A549 (cell line): ENCODE measurements at regions not wholly inside any gene's neighbourhood (a gene's known extent, or its start where the extent isn't known, plus 50 kb on each side); places are given as distances from the start of the nearest gene placed in this dataset.

ENCODE experiments used
- ATAC-seq, 2 experiments: fragments of 200-7000 bp in 1 of 2; fragments of >200 bp in 1 of 2; cut with Nextera tagmentation in 1 of 2; cut with Tn5 transposase in 1 of 2; 3 replicates each; pipeline versions ENCODE4 v1.8.0 to v1.9.1; 2018 to 2020; ENCODE audit warnings: mild to moderate bottlenecking in 1 of 2, moderate library complexity in 1 of 2
- CTCF ChIA-PET: fragments of 300-600 bp; sonication (Branson Sonifier 250); formaldehyde crosslinking; extraction: SDS; loops from one replicate; lab custom pipeline; 2021; ENCODE audit warnings: antibody characterized with exemption, inconsistent platforms; lab: Yijun Ruan, JAX
- POLR2A ChIA-PET: fragments of 350-600 bp; formaldehyde crosslinking; extraction: SDS; loops from one replicate; lab custom pipeline; 2021; ENCODE audit warnings: antibody characterized with exemption, inconsistent platforms; lab: Yijun Ruan, JAX
- DNase-seq, 2 experiments: peaks; one replicate each; pipeline versions ENCODE4 v3.0.0 to v3.0.0-alpha.2; 2011 to 2016; ENCODE audit warnings: low read depth in 1 of 2, low spot score in 1 of 2
- FAIRE-seq: peaks from 2 replicates; lab custom pipeline; 2011; peaks lifted over from hg19 to GRCh38; lab: Jason Lieb, UNC
- H3K27ac ChIP-seq, 2 experiments: fragments of >200 bp; sonication (Bioruptor Twin); formaldehyde crosslinking; 3 replicates each; pipeline ENCODE4 v1.5.1; 2016 to 2017
- H3K4me1 ChIP-seq: fragments of >200 bp; sonication (Bioruptor Twin); formaldehyde crosslinking; 3 replicates; pipeline ENCODE4 v1.6.1; 2016
- H3K4me2 ChIP-seq: fragments of >200 bp; sonication (Bioruptor Twin); formaldehyde crosslinking; 3 replicates; pipeline ENCODE4 v1.6.1; 2016
- H3K4me3 ChIP-seq: fragments of >200 bp; sonication (Bioruptor Twin); formaldehyde crosslinking; 3 replicates; pipeline ENCODE4 v1.5.1; 2016
- H3K9me3 ChIP-seq: fragments of >200 bp; sonication (Bioruptor Twin); formaldehyde crosslinking; 3 replicates; pipeline ENCODE4 v1.6.1; 2016
- ATOH8 ChIP-seq: fragments of 250-450 bp; sonication (Bioruptor Pico); IDR thresholded peaks from 2 replicates; pipeline ENCODE4 v1.5.0; 2020; ENCODE audit warnings: low read depth, mild to moderate bottlenecking, moderate library complexity
- BCL3 ChIP-seq: fragments of >200 bp; sonication (Bioruptor Twin); formaldehyde crosslinking; IDR thresholded peaks from 3 replicates; pipeline ENCODE4 v1.6.1; 2016
- BHLHE40 ChIP-seq: IDR thresholded peaks from 2 replicates; pipeline ENCODE4 v1.6.1; 2012; ENCODE audit warnings: low read depth, low read length, inconsistent platforms
- CBX2 ChIP-seq: fragments of 200-600 bp; sonication (generic); IDR thresholded peaks from 2 replicates; pipeline ENCODE4 v1.6.1; 2016; ENCODE audit warnings: low read depth, mild to moderate bottlenecking, borderline replicate concordance
- CHD2 ChIP-seq: fragments of 150-350 bp; IDR thresholded peaks from 2 replicates; pipeline ENCODE4 v1.6.1; 2014; ENCODE audit warnings: low read length; ENCODE audit not compliant: partially characterized antibody
- EHF ChIP-seq: fragments of 250-450 bp; sonication (Bioruptor Pico); IDR thresholded peaks from 2 replicates; pipeline ENCODE4 v1.5.0; 2020; ENCODE audit warnings: mild to moderate bottlenecking
- HMGXB4 ChIP-seq: fragments of 250-450 bp; sonication (Bioruptor Pico); IDR thresholded peaks from 2 replicates; pipeline ENCODE4 v1.5.0; 2021; ENCODE audit warnings: mild to moderate bottlenecking, moderate library complexity, borderline replicate concordance
- HOXB13 ChIP-seq: fragments of 250-450 bp; sonication (Bioruptor Pico); IDR thresholded peaks from 2 replicates; pipeline ENCODE4 v1.5.0; 2020; ENCODE audit warnings: low read depth, mild to moderate bottlenecking, moderate library complexity
- HOXB5 ChIP-seq: fragments of 250-450 bp; sonication (Bioruptor Pico); IDR thresholded peaks from 2 replicates; pipeline ENCODE4 v1.5.0; 2020; ENCODE audit warnings: mild to moderate bottlenecking, moderate library complexity
- JUN ChIP-seq, 2 experiments: fragments of >200 bp; sonication (Bioruptor Twin); formaldehyde crosslinking; IDR thresholded peaks; 2 replicates in 1 of 2; 3 replicates in 1 of 2; pipeline ENCODE4 v1.6.1; 2016 to 2017
- MAX ChIP-seq: IDR thresholded peaks from 2 replicates; pipeline ENCODE4 v1.6.1; 2012
- MAZ ChIP-seq: fragments of 150-350 bp; IDR thresholded peaks from 2 replicates; pipeline ENCODE4 v1.6.1; 2014; ENCODE audit warnings: antibody characterized with exemption, low read depth, low read length, borderline replicate concordance
- MYC ChIP-seq: IDR thresholded peaks from 2 replicates; pipeline ENCODE4 v1.6.1; 2012; ENCODE audit warnings: mild to moderate bottlenecking, inconsistent platforms, low read length, improper control_type of control experiment, borderline replicate concordance
- NFE2L2 ChIP-seq: fragments of 150-350 bp; conservative IDR thresholded peaks from 2 replicates; pipeline ENCODE4 v1.6.1; 2014; ENCODE audit warnings: low read length
- NPAS2 ChIP-seq: fragments of 250-450 bp; sonication (Bioruptor Pico); IDR thresholded peaks from 2 replicates; pipeline ENCODE4 v1.8.0; 2022; ENCODE audit warnings: mild to moderate bottlenecking, moderate library complexity, borderline replicate concordance
- POLR2A ChIP-seq: IDR thresholded peaks from 2 replicates; pipeline ENCODE4 v1.6.1; 2012; ENCODE audit warnings: mild to moderate bottlenecking, low read length
- RCOR1 ChIP-seq: fragments of 150-350 bp; IDR thresholded peaks from 2 replicates; pipeline ENCODE4 v1.6.1; 2014; ENCODE audit warnings: antibody characterized with exemption, low read length, low read depth
- REST ChIP-seq: fragments of 200-600 bp; sonication (generic); IDR thresholded peaks from 2 replicates; pipeline ENCODE4 v1.6.1; 2016; ENCODE audit warnings: antibody characterized with exemption, mild to moderate bottlenecking, moderate library complexity
- TFCP2L1 ChIP-seq: fragments of 250-450 bp; sonication (Bioruptor Pico); IDR thresholded peaks from 2 replicates; pipeline ENCODE4 v1.5.0; 2021; ENCODE audit warnings: mild to moderate bottlenecking
- ZFP36 ChIP-seq: fragments of 450-650 bp; IDR thresholded peaks from 2 replicates; pipeline ENCODE4 v1.6.1; 2014; ENCODE audit warnings: borderline replicate concordance; ENCODE audit not compliant: partially characterized antibody
- ZNF302 ChIP-seq: fragments of 250-450 bp; sonication (Bioruptor Pico); IDR thresholded peaks from 2 replicates; pipeline ENCODE4 v1.9.0; 2021; ENCODE audit warnings: inconsistent platforms, mild to moderate bottlenecking, moderate library complexity
- WGBS: methylation state at CpG from one replicate; pipeline ENCODE4 v1.1.6; 2017; ENCODE audit errors: missing lambda C conversion rate; 5-methylcytosine and 5-hydroxymethylcytosine counted together

- DNase-seq: no peak
- ChIA-PET CTCF (no interaction called here), POLR2A (no interaction called here)
- Histone ChIP-seq H3K9me3 (no peaks in the 10 kb centered on the region), H3K4me1 (no peaks in the 10 kb centered on the region), H3K4me3 (no peak overlapping the region), H3K4me2 (no peak overlapping the region), H3K27ac (no peak overlapping the region)
- no peak for ATAC-seq
- no peak for TF ChIP-seq TFCP2L1 (CRISPR knock-in tag)
- TF ChIP-seq JUN (IDR thresholded peaks at IDR 0.05): no peak
- TF ChIP-seq BCL3: no peak
- no peak for TF ChIP-seq EHF (CRISPR knock-in tag)
- FAIRE-seq: no peak
- WGBS: no CpG with 5 or more reads among the region's 10 CpGs
These were observed 1073.0 kb downstream of the BRD1 start for GRCh38 chr22:48754611-48755058.

GRCh38 chr22:48753752-48754517 lies 1073.7 kb downstream of the BRD1 start:
- H3K4me2 ChIP-seq: no peak overlapping the region
- POLR2A ChIA-PET: no interaction called here
- no peaks in the 10 kb centered on the region for H3K9me3 ChIP-seq
- ATAC-seq: no peak
- H3K27ac ChIP-seq: no peak overlapping the region
- H3K4me1 ChIP-seq: no peaks in the 10 kb centered on the region
- H3K4me3 ChIP-seq: no peak overlapping the region
- DNase-seq: no peak
- WGBS: 90% methylated on average over 9 of the region's 25 CpGs
- FAIRE-seq: no peak
- CTCF ChIA-PET: interaction anchor here (0.6 kb wide), 1 partner anchor 177 kb away, joined by 3 read pairs; no protein-coding TSS in a partner anchor
- no peak for TF ChIP-seq CHD2
- TF ChIP-seq CBX2: no peak
- no peak for TF ChIP-seq ATOH8
- TF ChIP-seq HOXB13 (CRISPR knock-in tag): no peak
- TF ChIP-seq BHLHE40: no peak
- TF ChIP-seq NFE2L2: no peak
- TF ChIP-seq POLR2A: no peak
- no peak for TF ChIP-seq RCOR1
- no peak for TF ChIP-seq ZFP36
- TF ChIP-seq MAX: no peak
- no peak for TF ChIP-seq REST
- TF ChIP-seq MYC: no peak
- no peak for TF ChIP-seq MAZ
- no peak for TF ChIP-seq NPAS2
- TF ChIP-seq EHF (CRISPR knock-in tag): no peak
- TF ChIP-seq ZNF302 (CRISPR knock-in tag): no peak
- TF ChIP-seq HMGXB4 (CRISPR knock-in tag): no peak
- TF ChIP-seq HOXB5 (CRISPR knock-in tag): no peak
- TF ChIP-seq, all 56 proteins: peak for 0
